HEK293T (cell line): ENCODE measurements at regions not wholly inside any gene's neighbourhood (a gene's known extent, or its start where the extent isn't known, plus 50 kb on each side); places are given as distances from the start of the nearest gene placed in this dataset.

Source experiments
- CTCF ChIA-PET: fragments of 350-600 bp; formaldehyde crosslinking; extraction: SDS; loops from one replicate; lab custom pipeline; 2021; ENCODE audit warnings: antibody characterized with exemption, inconsistent platforms; lab: Yijun Ruan, JAX
- POLR2A ChIA-PET: fragments of 350-600 bp; formaldehyde crosslinking; extraction: SDS; loops from one replicate; lab custom pipeline; 2020; ENCODE audit warnings: antibody characterized with exemption, inconsistent platforms; lab: Yijun Ruan, JAX
- DNase-seq: peaks from one replicate; pipeline ENCODE4 v3.0.0; 2012; ENCODE audit warnings: mixed read lengths; ENCODE audit errors: extremely low spot score
- ARNT ChIP-seq: fragments of 450-650 bp; IDR thresholded peaks from 2 replicates; pipeline ENCODE4 v1.6.1; 2017; ENCODE audit warnings: mild to moderate bottlenecking
- BHLHE40 ChIP-seq: fragments of 450-650 bp; IDR thresholded peaks from 2 replicates; pipeline ENCODE4 v1.6.1; 2016; ENCODE audit warnings: mild to moderate bottlenecking, moderate library complexity, borderline replicate concordance
- CTBP1 ChIP-seq: fragments of 450-650 bp; IDR thresholded peaks from 2 replicates; pipeline ENCODE4 v1.6.1; 2016; ENCODE audit warnings: borderline replicate concordance
- ELF4 ChIP-seq: fragments of 450-650 bp; IDR thresholded peaks from 2 replicates; pipeline ENCODE4 v1.6.1; 2017; ENCODE audit warnings: antibody characterized with exemption
- FOXA1 ChIP-seq: fragments of 450-650 bp; IDR thresholded peaks from 2 replicates; pipeline ENCODE4 v1.6.1; 2016; ENCODE audit warnings: mild to moderate bottlenecking
- FOXK2 ChIP-seq: fragments of 450-650 bp; IDR thresholded peaks from 2 replicates; pipeline ENCODE4 v1.6.1; 2016; ENCODE audit warnings: mild to moderate bottlenecking
- FOXM1 ChIP-seq: fragments of 450-650 bp; IDR thresholded peaks from 2 replicates; pipeline ENCODE4 v1.6.1; 2017; ENCODE audit warnings: mild to moderate bottlenecking, borderline replicate concordance
- HDGF ChIP-seq: fragments of 450-650 bp; IDR thresholded peaks from 2 replicates; pipeline ENCODE4 v1.6.1; 2017; ENCODE audit warnings: antibody characterized with exemption, borderline replicate concordance
- L3MBTL2 ChIP-seq: fragments of 450-650 bp; conservative IDR thresholded peaks from 2 replicates; pipeline ENCODE4 v1.6.1; 2016; ENCODE audit warnings: mild to moderate bottlenecking
- LEF1 ChIP-seq: fragments of 450-650 bp; IDR thresholded peaks from 2 replicates; pipeline ENCODE4 v1.6.1; 2017; ENCODE audit warnings: mild to moderate bottlenecking, borderline replicate concordance
- NFRKB ChIP-seq: fragments of 450-650 bp; IDR thresholded peaks from 2 replicates; pipeline ENCODE4 v1.6.1; 2016; ENCODE audit warnings: mild to moderate bottlenecking, moderate library complexity
- SP1 ChIP-seq: fragments of 450-650 bp; IDR thresholded peaks from 2 replicates; pipeline ENCODE4 v1.6.1; 2017
- SUZ12 ChIP-seq: fragments of 450-650 bp; IDR thresholded peaks from 2 replicates; pipeline ENCODE4 v1.6.1; 2016; ENCODE audit warnings: mild to moderate bottlenecking
- TARDBP ChIP-seq: fragments of 450-650 bp; IDR thresholded peaks from 2 replicates; pipeline ENCODE4 v1.6.1; 2016
- ZNF384 ChIP-seq: fragments of 450-650 bp; IDR thresholded peaks from 2 replicates; pipeline ENCODE4 v1.6.1; 2016
- TF ChIP-seq, protein P1 (sequence below): fragments of 450-650 bp; IDR thresholded peaks from 2 replicates; pipeline ENCODE4 v1.6.1; 2016

DNA sequence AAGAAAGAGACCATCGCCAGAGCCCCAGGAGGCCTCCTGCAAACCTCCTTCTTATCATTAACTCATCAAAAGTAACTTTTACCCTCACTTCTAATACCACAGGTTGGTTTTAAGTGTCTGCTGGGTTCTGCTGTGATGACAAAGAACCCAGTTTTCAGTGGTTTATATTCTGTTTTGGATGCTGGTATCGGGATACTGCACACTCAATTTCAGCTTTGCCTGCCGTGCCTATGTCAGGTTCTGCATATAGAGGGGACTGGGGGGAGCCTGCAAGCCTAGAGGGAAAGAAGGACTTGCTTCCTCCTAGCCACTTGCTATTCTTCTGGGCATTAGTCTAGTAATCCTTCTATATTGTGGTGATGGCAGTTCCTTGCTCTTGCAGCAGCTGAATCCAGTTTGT lies 242.4 kb downstream of the KCNRG start:
- POLR2A ChIA-PET: interaction anchor here (1.2 kb wide), 1 partner anchor 133 kb away, joined by 4 read pairs; no protein-coding TSS in a partner anchor
- DNase-seq: no peak
- CTCF ChIA-PET: no interaction called here
- TF ChIP-seq SUZ12 (no peak), CTBP1 (no peak), SP1 (no peak), FOXK2 (no peak), ELF4 (no peak), TARDBP (no peak), NFRKB (no peak), FOXA1 (no peak), ARNT (no peak), L3MBTL2 (no peak), BHLHE40 (no peak), ZNF384 (no peak)
- TF ChIP-seq, protein P1, sequence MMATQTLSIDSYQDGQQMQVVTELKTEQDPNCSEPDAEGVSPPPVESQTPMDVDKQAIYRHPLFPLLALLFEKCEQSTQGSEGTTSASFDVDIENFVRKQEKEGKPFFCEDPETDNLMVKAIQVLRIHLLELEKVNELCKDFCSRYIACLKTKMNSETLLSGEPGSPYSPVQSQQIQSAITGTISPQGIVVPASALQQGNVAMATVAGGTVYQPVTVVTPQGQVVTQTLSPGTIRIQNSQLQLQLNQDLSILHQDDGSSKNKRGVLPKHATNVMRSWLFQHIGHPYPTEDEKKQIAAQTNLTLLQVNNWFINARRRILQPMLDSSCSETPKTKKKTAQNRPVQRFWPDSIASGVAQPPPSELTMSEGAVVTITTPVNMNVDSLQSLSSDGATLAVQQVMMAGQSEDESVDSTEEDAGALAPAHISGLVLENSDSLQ: no peak

DNA sequence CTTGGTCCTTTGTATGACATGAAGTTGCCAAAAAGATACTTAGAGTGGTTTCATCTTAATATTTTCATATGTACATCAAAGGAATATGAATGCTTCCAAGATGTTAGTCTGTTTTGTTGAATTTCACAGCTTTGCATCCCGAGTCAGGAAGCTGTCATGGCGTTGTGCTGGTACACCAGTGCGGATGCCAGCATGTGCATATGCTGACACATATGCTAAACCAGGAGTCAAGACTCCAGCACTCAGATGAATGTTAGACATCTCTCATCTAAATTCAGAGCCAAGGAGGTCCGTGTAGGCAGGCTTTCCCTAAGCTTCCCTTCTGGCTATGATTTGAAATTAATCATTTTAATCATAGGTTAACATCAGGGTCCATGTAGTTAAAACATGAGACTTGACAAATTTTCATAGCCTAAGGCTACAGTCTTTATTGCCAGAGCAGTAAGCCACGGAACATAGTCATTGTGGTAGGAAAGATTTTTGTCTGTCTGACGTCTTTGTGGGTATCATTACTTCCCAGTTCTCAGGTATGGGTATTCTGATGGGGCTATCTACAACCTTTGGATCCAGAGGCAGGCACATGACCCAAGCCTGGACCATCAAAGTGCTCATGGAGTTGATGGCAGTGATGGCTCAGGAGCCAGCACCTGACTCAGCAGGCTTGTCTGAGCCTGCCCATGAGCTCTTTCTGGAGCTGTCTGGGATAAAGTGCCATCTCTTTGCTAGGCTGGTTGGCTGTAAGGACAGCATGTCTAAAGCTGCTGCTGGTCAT lies 246.1 kb downstream of the KCNRG start:
- no peak for DNase-seq
- ChIA-PET CTCF (no interaction called here), POLR2A (no interaction called here)
- TF ChIP-seq FOXK2: no peak
- TF ChIP-seq, protein P1: no peak
- TF ChIP-seq SUZ12: no peak
- TF ChIP-seq FOXA1: no peak
- TF ChIP-seq TARDBP: no peak
- TF ChIP-seq BHLHE40: no peak
- TF ChIP-seq ARNT: no peak
- TF ChIP-seq ZNF384: no peak
- TF ChIP-seq CTBP1: no peak
- no peak for TF ChIP-seq ELF4
- TF ChIP-seq L3MBTL2: no peak
- TF ChIP-seq SP1: no peak
- TF ChIP-seq FOXM1: no peak
- TF ChIP-seq NFRKB: no peak
- no peak for TF ChIP-seq LEF1

- ChIA-PET POLR2A (interaction anchor here (1.5 kb wide), 1 partner anchor 9 kb away, joined by 3 read pairs; no protein-coding TSS in a partner anchor), CTCF (no interaction called here)
- TF ChIP-seq TARDBP: no peak
- no peak for DNase-seq
These were observed 251.8 kb downstream of the KCNRG start for GRCh38 chr13:50267066-50267465.

- DNase-seq: no peak
- CTCF ChIA-PET: no interaction called here
- POLR2A ChIA-PET: no interaction called here
- no peak for TF ChIP-seq FOXA1
- TF ChIP-seq SP1: no peak
- no peak for TF ChIP-seq ELF4
- no peak for TF ChIP-seq LEF1
- TF ChIP-seq NFRKB: no peak
- no peak for TF ChIP-seq SUZ12
- no peak for TF ChIP-seq TARDBP
- TF ChIP-seq L3MBTL2: no peak
These were observed 252.7 kb downstream of the KCNRG start for GRCh38 chr13:50267917-50268316.

DNA sequence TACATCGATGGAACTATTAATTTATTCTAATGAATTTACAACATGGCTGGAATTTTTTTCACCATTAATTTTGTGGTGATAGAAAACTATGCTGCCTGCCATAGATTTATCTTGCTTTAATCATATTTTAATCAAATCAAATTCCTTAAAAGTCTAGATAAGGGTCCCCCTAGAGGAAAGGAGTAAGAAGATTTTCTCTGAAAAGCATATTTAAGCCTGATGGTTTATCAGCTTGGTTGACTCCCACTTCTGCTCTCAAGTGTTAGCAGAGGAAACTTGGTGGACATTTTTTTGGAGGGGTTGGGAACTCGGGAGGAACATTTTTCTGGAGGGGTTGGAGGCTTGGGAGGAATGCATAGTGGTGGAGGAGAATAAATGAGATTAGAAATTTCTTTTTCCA lies 253.3 kb downstream of the KCNRG start:
- POLR2A ChIA-PET: no interaction called here
- CTCF ChIA-PET: no interaction called here
- no peak for DNase-seq
- no peak for TF ChIP-seq SP1

DNA sequence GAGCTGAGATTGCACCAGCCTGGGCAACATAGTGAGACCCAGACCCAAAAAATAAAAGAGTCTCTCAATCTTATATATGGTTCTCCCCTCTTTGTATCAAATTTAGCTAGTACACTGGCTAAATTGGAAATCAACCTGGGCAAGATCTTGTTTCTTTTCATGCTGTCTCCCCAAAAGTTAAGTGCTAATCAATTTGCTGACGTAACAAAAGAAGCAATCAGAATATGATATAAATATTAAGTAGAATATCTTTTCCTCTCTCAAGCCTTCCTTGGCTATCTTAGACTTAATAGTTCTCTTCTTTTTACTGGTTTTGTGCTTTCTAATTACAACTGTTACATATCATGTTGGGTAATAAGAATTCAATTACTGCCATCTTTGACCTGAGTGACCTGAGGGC lies 258.9 kb downstream of the KCNRG start:
- no peak for TF ChIP-seq ARNT
- POLR2A ChIA-PET: interaction anchor here (1.5 kb wide), 1 partner anchor 113 kb away, joined by 3 read pairs; no protein-coding TSS in a partner anchor
- CTCF ChIA-PET: no interaction called here
- no peak for DNase-seq

DNA sequence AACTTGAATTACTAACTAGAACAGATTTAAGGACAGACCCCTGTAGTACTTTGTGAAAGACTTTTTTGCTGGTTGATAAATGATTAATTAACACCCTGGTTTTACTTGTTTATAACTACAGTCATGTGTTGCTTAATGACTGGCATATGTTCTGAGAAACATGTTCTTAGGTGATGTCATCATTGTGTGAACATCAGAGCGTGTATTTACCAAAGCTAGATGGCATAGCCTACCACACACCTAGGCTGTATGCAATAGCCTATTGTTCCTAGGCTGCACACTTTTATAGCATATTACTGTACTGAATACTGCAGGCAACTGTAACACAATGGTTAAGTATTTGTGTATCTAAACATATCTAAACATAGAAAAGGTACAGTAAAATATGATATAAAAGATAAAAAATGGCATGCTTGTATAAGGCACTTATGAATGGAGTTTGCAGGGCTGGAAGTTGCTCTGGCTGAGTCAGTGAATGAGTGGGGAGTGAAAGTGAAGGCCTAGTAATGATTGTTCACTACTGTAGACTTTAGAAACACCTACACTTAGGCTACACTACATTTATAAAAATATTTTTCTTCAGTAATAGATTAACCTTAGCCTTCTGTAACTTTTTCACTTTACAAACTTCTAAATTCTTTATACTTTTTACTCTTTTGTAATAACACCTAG lies 260.3 kb downstream of the KCNRG start:
- DNase-seq: no peak
- TF ChIP-seq LEF1 (no peak), ARNT (no peak), NFRKB (no peak), CTBP1 (no peak), HDGF (no peak)
- TF ChIP-seq, protein P1: no peak
- ChIA-PET CTCF (no interaction called here), POLR2A (no interaction called here)
